Endodermal cell (in vitro differentiated cells): ENCODE measurements at regions not wholly inside any gene's neighbourhood (a gene's known extent, or its start where the extent isn't known, plus 50 kb on each side); places are given as distances from the start of the nearest gene placed in this dataset.

Experiments used
- DNase-seq: peaks from one replicate; pipeline ENCODE4 v3.0.0-alpha.2; 2017
- H3K27ac ChIP-seq: 2 replicates; pipeline ENCODE4 v1.5.1; 2013; ENCODE audit warnings: mild to moderate bottlenecking, low read depth, low read length, moderate library complexity
- H3K27me3 ChIP-seq: 2 replicates; pipeline ENCODE4 v1.6.1; 2013; ENCODE audit warnings: mild to moderate bottlenecking, low read length, moderate library complexity; ENCODE audit not compliant: insufficient read depth, control insufficient read depth, poor library complexity, severe bottlenecking
- H3K36me3 ChIP-seq: 2 replicates; pipeline ENCODE4 v1.7.0; 2013; ENCODE audit warnings: mild to moderate bottlenecking, low read length, moderate library complexity; ENCODE audit not compliant: control insufficient read depth, insufficient read depth
- H3K4me1 ChIP-seq: one replicate; pipeline ENCODE4 v1.7.0; 2013; ENCODE audit warnings: low read length; ENCODE audit not compliant: control insufficient read depth, insufficient read depth
- H3K4me3 ChIP-seq: 2 replicates; pipeline ENCODE4 v1.5.1; 2013; ENCODE audit warnings: mild to moderate bottlenecking, low read length, moderate library complexity
- H3K9ac ChIP-seq: 2 replicates; pipeline ENCODE4 v1.6.1; 2013; ENCODE audit warnings: mild to moderate bottlenecking, low read length, moderate library complexity; ENCODE audit not compliant: poor library complexity, severe bottlenecking; ENCODE audit errors: extremely low read depth
- H3K9me3 ChIP-seq: 2 replicates; pipeline ENCODE4 v1.6.1; 2013; ENCODE audit warnings: mild to moderate bottlenecking, low read length, moderate library complexity; ENCODE audit not compliant: control insufficient read depth
- H3K27ac Mint-ChIP-seq: 2 replicates; pipeline ENCODE4 v1.8.0; 2020; ENCODE audit warnings: mixed read lengths
- H3K27me3 Mint-ChIP-seq: 2 replicates; pipeline ENCODE4 v1.8.0; 2021; ENCODE audit warnings: mild to moderate bottlenecking, mixed read lengths; ENCODE audit not compliant: insufficient read depth
- H3K36me3 Mint-ChIP-seq: 2 replicates; pipeline ENCODE4 v1.8.0; 2020; ENCODE audit warnings: low read depth, mixed read lengths
- H3K4me1 Mint-ChIP-seq: 2 replicates; pipeline ENCODE4 v1.8.0; 2020; ENCODE audit warnings: mixed read lengths
- H3K4me3 Mint-ChIP-seq: 2 replicates; pipeline ENCODE4 v1.8.0; 2020; ENCODE audit warnings: mild to moderate bottlenecking, moderate library complexity, mixed read lengths
- H3K9me3 Mint-ChIP-seq: 2 replicates; pipeline ENCODE4 v1.8.0; 2020; ENCODE audit warnings: mild to moderate bottlenecking, mixed read lengths
- WGBS, 2 experiments: methylation state at CpG; one replicate each; pipeline versions ENCODE4 v1.1.5 to v1.1.7; 2013; ENCODE audit warnings: missing lambda C conversion rate in 2 of 2, mixed read lengths in 1 of 2; ENCODE audit not compliant: insufficient coverage in 1 of 2, insufficient read length in 1 of 2; 5-methylcytosine and 5-hydroxymethylcytosine counted together
- TF ChIP-seq, protein P1 (sequence below): fragments of 200-600 bp; sonication (generic); conservative IDR thresholded peaks from 2 replicates; pipeline ENCODE4 v1.5.0; 2021; ENCODE audit warnings: antibody characterized with exemption, mild to moderate bottlenecking

DNA sequence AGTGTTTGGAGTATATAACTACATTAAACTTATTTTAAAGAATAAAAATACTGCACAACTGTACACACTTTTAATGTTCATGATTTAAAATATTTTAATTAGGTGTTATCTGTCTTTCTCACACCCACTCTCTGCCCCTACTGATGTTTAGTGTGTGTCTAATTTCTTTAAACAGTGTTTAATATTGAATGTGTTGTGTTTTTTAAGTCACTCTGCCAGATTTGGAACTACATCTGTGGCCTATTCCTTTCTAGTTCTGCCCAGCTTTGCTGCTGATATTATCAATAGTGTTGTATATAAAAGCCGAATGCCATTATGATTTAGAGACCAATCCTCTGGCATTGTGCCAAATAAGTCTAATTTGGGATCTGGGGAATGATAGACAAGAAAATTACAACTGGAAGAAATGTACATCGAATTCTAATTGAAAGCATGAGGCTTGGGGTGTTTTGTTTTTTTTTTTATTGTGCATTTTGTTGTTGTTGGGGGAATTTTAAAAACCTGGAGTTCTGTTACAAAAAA is 398.0 kb downstream of the CPS1 start:
- WGBS, 2 experiments: 92 to 100% methylated on average over 2 of the region's 2 CpGs
- no peaks in the 10 kb centered on the region for H3K4me1 Mint-ChIP-seq
- TF ChIP-seq, protein P1, sequence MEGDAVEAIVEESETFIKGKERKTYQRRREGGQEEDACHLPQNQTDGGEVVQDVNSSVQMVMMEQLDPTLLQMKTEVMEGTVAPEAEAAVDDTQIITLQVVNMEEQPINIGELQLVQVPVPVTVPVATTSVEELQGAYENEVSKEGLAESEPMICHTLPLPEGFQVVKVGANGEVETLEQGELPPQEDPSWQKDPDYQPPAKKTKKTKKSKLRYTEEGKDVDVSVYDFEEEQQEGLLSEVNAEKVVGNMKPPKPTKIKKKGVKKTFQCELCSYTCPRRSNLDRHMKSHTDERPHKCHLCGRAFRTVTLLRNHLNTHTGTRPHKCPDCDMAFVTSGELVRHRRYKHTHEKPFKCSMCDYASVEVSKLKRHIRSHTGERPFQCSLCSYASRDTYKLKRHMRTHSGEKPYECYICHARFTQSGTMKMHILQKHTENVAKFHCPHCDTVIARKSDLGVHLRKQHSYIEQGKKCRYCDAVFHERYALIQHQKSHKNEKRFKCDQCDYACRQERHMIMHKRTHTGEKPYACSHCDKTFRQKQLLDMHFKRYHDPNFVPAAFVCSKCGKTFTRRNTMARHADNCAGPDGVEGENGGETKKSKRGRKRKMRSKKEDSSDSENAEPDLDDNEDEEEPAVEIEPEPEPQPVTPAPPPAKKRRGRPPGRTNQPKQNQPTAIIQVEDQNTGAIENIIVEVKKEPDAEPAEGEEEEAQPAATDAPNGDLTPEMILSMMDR: no peak

DNA sequence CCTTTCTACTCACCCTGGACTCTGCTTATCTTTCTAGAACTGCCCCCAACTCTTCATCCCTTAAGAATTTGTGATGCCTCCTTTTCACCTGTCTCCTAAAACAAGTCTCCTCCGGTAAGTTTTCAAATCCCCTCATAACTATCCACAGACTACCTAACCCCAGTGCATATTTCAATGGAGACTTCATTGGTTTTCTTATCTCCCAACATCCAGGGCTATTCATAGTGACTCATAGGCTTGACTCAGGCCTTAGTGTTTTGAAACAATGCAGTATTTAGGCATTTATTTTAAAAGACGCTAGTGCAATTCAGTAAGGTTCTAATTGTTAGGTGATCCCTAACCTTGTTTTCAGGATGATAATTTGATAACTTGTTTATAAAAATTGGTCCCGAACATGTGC is 399.2 kb downstream of the CPS1 start:
- Mint-ChIP-seq H3K9me3 (no peaks in the 10 kb centered on the region), H3K36me3 (no peaks in the 10 kb centered on the region), H3K4me1 (no peaks in the 10 kb centered on the region), H3K4me3 (no peak overlapping the region), H3K27ac (no peak overlapping the region), H3K27me3 (no peaks in the 10 kb centered on the region)
- 92 to 100% methylated on average over 2 to 3 of the region's 3 CpGs for WGBS, 2 experiments
- Histone ChIP-seq H3K27ac (no peak overlapping the region), H3K4me3 (no peak overlapping the region), H3K4me1 (no peaks in the 10 kb centered on the region), H3K36me3 (no peaks in the 10 kb centered on the region), H3K27me3 (no peaks in the 10 kb centered on the region), H3K9me3 (no peaks in the 10 kb centered on the region), H3K9ac (no peak overlapping the region)
- DNase-seq: no peak
- TF ChIP-seq, protein P1: no peak

More for the DNA sequence above, 398.0 kb downstream of the CPS1 start:
- Mint-ChIP-seq H3K9me3 (peaks cover 5% of the 10 kb centered on the region), H3K4me3 (no peak overlapping the region), H3K36me3 (no peaks in the 10 kb centered on the region), H3K27me3 (no peaks in the 10 kb centered on the region), H3K27ac (no peak overlapping the region)
- no peaks in the 10 kb centered on the region for H3K4me1 ChIP-seq
- H3K36me3 ChIP-seq: no peaks in the 10 kb centered on the region
- DNase-seq: no peak
- H3K4me3 ChIP-seq: no peak overlapping the region
- no peak overlapping the region for H3K9ac ChIP-seq
- H3K27me3 ChIP-seq: no peaks in the 10 kb centered on the region
- H3K9me3 ChIP-seq: no peaks in the 10 kb centered on the region
- H3K27ac ChIP-seq: no peak overlapping the region

DNA sequence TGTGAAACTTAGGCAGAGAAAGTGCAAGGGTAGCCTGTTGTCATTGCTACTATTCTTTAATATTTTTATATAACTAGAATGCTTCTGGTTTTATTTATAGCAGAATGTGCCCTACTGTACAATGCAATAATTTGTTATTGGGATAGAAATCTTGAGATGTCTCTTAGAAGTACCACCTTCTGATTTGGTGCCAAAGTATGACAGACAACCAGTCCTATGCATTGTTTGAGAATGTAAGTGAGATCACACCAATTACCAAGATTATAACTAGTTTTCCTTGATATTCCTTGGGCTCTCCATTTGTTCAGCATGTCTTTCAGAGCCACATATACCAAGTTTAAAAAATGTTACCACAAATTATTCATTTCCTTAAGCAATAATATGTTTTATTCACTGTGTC is 399.7 kb downstream of the CPS1 start:
- H3K27ac ChIP-seq: no peak overlapping the region
- H3K36me3 ChIP-seq: no peaks in the 10 kb centered on the region
- TF ChIP-seq, protein P1: no peak
- H3K9me3 Mint-ChIP-seq: no peaks in the 10 kb centered on the region
- no peaks in the 10 kb centered on the region for H3K4me1 ChIP-seq
- H3K27me3 Mint-ChIP-seq: no peaks in the 10 kb centered on the region
- DNase-seq: no peak
- H3K9ac ChIP-seq: no peak overlapping the region
- H3K27ac Mint-ChIP-seq: no peak overlapping the region
- H3K36me3 Mint-ChIP-seq: no peaks in the 10 kb centered on the region
- H3K4me1 Mint-ChIP-seq: no peaks in the 10 kb centered on the region
- H3K4me3 Mint-ChIP-seq: no peak overlapping the region
- no peaks in the 10 kb centered on the region for H3K9me3 ChIP-seq
- no peaks in the 10 kb centered on the region for H3K27me3 ChIP-seq
- H3K4me3 ChIP-seq: no peak overlapping the region
